ENCODE measurements at regions not wholly inside any gene's neighbourhood (a gene's known extent, or its start where the extent isn't known, plus 50 kb on each side); places are given as distances from the start of the nearest gene placed in this dataset.

DNA sequence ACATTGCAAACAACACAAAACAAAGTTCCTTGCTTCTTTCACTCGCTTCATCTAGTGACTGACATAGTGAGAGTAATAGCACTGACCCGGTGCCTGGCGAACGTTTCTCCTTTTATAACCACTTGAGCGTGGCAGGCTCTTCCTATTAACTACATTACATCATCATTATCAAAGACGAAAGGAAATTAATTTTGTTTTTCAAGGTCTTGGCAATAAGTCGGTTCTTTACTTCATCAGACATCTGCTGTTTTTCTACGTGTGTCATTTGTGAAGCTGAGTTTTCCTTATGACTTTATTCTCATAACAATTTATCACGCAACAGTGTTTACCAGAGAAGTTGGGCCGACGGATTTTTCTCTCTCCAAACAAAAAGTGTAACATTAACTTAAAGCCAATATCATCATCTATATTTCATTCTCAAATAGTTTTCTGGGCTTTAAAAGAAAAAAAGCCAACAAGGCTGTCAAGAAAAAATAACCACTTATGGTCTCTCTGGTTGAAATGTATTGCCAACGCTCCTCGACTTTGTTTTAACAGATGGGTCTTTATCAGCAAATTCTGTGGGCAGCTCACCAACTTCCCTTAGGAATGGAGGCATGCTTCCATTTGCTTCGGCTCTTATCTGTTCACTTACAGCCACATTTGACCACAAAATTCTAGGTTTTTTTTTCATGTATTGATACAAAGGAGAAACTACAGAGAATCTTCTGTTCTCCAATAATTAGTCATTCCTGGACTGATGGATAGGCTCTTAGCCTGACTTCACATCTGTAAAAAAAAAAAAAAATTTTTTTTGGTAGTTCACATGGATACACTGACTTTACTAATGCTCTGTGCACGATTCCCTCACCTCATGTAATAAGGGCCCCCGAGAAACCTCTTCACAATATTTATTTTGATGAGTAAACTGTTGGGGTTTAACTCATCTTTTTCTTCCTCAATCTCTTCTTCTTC lies 97.1 kb upstream of the CDKN3 start:
- TF ChIP-seq EZH2phosphoT487 (IDR thresholded peaks at IDR 0.05; ENCODE audit: insufficient read depth, low read depth) (no peak), EZH2 (IDR thresholded peaks at IDR 0.05; ENCODE audit: insufficient read depth, poor library complexity, severe bottlenecking) (no peak)

Data from GM23248 (cell line).